ENCODE measurements at regions not wholly inside any gene's neighbourhood (a gene's known extent, or its start where the extent isn't known, plus 50 kb on each side); places are given as distances from the start of the nearest gene placed in this dataset.
"Not testable (repeated sequence)": the region's sequence is repeated elsewhere in the genome, so short reads cannot be mapped to it uniquely, and the experiment has no call there.

- TF ChIP-seq TAF1 (IDR thresholded peaks at IDR 0.05; ENCODE audit: borderline replicate concordance, low read depth, low read length) (no peak), POLR2AphosphoS5 (IDR thresholded peaks at IDR 0.05; ENCODE audit: low read depth, low read length) (no peak), POLR2A (IDR thresholded peaks at IDR 0.05; ENCODE audit: low read depth, low read length) (no peak)
- DNase-seq (ENCODE audit: insufficient read length): no peak
- no peak for FAIRE-seq
These were observed 149.8 kb upstream of the ATXN1 start for GRCh38 chr6:16911088-16911487.

DNA sequence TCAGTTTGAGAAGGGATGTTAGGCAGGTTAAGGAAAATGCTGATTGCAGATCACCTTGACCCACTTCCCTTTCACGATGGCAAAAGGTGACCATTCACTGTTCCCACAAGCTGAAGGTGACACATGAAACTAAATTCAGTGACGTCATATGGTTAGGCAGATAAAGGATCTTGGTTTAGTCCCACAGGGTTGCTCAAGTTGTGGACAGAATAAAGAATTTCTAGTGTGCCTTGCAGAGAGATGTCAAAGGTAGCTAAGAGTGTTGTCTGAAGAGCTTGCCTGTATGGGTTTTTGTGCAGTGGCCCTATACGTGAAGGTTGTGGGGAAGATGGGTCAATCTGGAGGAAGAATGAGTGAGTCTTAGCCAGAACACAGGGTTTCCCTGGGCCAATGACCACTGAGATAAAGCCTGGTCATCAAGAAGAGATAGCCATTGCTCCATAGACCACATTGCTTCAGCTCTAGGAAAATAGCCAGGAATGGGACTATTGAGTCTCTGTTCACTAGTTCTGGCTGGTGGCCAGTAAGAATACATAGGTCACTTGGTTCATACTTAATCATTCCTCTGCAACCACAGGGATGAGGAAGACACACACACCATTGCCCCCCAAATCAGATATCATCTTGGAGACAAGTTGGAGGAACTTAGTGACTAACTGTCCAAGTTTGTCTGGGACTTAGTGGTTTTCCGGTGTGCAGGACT is 148.5 kb upstream of the ATXN1 start:
- DNase-seq (ENCODE audit: insufficient read length) (no peak), FAIRE-seq (no peak)

DNA sequence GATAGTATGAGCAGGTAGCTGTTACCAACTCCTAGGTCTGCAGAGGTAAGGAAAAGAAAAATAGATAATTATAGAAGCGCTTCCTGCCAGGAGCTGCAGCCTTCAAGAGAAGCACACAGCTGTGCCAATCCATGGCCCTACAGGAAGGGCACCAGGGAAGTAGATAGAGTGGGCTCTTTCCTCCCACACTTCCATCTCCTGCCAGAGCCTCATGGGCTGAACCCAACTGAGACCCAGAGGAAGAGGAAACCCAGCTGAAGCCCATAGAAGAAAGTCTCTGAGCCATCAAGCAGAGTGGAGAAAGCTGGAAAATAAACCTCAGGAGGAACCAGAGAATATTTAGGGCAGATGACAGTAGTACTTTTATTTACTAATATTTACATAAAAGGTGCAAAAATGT is 146.7 kb upstream of the ATXN1 start:
- DNase-seq (ENCODE audit: insufficient read length) (no peak), FAIRE-seq (no peak)
- TF ChIP-seq POLR2AphosphoS5 (IDR thresholded peaks at IDR 0.05; ENCODE audit: low read depth, low read length) (no peak), TAF1 (IDR thresholded peaks at IDR 0.05; ENCODE audit: borderline replicate concordance, low read depth, low read length) (no peak), POLR2A (IDR thresholded peaks at IDR 0.05; ENCODE audit: low read depth, low read length) (no peak)

More for the DNA sequence above, 148.5 kb upstream of the ATXN1 start:
- no peak for TF ChIP-seq TAF1 (IDR thresholded peaks at IDR 0.05; ENCODE audit: borderline replicate concordance, low read depth, low read length)
- TF ChIP-seq POLR2A (IDR thresholded peaks at IDR 0.05; ENCODE audit: low read depth, low read length): no peak
- TF ChIP-seq POLR2AphosphoS5 (IDR thresholded peaks at IDR 0.05; ENCODE audit: low read depth, low read length): no peak

GRCh38 chr6:16904957-16905356 is 143.7 kb upstream of the ATXN1 start:
- no peak for TF ChIP-seq POLR2A (IDR thresholded peaks at IDR 0.05; ENCODE audit: low read depth, low read length)
- TF ChIP-seq TAF1 (IDR thresholded peaks at IDR 0.05; ENCODE audit: borderline replicate concordance, low read depth, low read length): no peak
- no peak for TF ChIP-seq POLR2AphosphoS5 (IDR thresholded peaks at IDR 0.05; ENCODE audit: low read depth, low read length)
- DNase-seq (ENCODE audit: insufficient read length): no peak
- FAIRE-seq: no peak

DNA sequence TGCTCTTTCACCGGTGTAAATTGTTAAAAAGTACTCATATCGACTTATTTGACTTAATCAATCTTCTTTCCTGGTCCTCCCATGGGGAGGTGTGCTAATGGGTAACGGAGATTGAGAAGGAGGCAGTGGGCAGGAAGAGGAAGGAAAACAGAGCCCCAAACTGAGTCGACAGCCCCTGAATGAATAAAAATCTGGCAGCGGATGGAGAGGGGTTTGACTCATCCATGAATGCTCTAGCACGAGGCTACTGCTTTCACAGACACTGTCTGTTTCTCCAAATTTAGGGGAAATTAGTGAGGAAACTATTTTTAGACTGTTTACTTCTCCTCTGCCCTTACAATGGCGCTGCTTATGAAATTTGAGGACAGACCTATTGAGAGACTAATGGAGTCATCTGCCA is 142.2 kb upstream of the ATXN1 start:
- DNase-seq (ENCODE audit: insufficient read length): no peak
- TF ChIP-seq TAF1 (IDR thresholded peaks at IDR 0.05; ENCODE audit: borderline replicate concordance, low read depth, low read length): no peak
- no peak for TF ChIP-seq POLR2AphosphoS5 (IDR thresholded peaks at IDR 0.05; ENCODE audit: low read depth, low read length)
- TF ChIP-seq POLR2A (IDR thresholded peaks at IDR 0.05; ENCODE audit: low read depth, low read length): no peak
- FAIRE-seq: no peak

GRCh38 chr6:16902502-16902901 is 141.2 kb upstream of the ATXN1 start:
- DNase-seq (ENCODE audit: insufficient read length): no peak
- no peak for TF ChIP-seq POLR2AphosphoS5 (IDR thresholded peaks at IDR 0.05; ENCODE audit: low read depth, low read length)

DNA sequence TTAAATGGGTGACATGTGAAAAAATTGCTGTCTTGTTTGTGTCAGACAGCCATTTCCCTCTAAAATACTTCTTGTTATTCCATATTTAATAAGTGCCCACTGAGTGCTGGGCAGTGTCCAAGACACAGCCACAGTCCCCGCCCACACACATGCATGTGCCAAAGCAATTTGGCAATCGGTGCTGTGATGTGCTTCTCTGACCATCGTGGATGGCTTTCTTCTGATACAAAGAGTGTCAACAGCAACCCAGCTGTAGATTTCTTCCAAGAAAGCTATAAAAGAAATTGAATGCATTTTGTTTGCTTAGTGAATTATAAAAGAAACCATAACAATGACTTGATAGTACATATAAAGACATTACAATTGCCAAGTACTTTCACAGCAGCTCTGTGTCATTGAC is 140.5 kb upstream of the ATXN1 start:
- FAIRE-seq (no peak), DNase-seq (ENCODE audit: insufficient read length) (no peak)
- TF ChIP-seq POLR2A (IDR thresholded peaks at IDR 0.05; ENCODE audit: low read depth, low read length): no peak
- no peak for TF ChIP-seq POLR2AphosphoS5 (IDR thresholded peaks at IDR 0.05; ENCODE audit: low read depth, low read length)
- no peak for TF ChIP-seq TAF1 (IDR thresholded peaks at IDR 0.05; ENCODE audit: borderline replicate concordance, low read depth, low read length)

More at GRCh38 chr6:16902502-16902901, 141.2 kb upstream of the ATXN1 start:
- no peak for FAIRE-seq

DNA sequence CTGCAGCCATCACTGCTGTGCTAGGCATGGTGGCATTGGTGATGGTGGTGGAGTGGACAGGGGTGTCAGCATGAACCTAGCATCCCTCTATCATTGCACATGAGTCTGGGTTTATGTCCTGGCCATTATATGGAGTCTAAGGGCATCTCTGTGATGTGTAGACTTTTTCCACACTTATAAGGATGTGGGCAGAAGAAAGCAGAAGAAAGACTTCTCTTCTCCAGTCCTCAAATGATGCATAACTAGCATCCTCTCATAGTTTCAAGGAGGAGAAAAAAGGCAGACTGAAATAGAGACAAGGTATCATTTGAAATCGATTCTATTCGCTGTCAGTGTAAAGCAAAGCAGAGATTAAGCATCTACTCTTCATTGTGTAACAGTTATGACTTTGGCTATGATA is 140.0 kb upstream of the ATXN1 start:
- DNase-seq (ENCODE audit: insufficient read length): no peak
- FAIRE-seq: no peak
- TF ChIP-seq POLR2AphosphoS5 (IDR thresholded peaks at IDR 0.05; ENCODE audit: low read depth, low read length): no peak
- TF ChIP-seq POLR2A (IDR thresholded peaks at IDR 0.05; ENCODE audit: low read depth, low read length): no peak
- TF ChIP-seq TAF1 (IDR thresholded peaks at IDR 0.05; ENCODE audit: borderline replicate concordance, low read depth, low read length): no peak

DNA sequence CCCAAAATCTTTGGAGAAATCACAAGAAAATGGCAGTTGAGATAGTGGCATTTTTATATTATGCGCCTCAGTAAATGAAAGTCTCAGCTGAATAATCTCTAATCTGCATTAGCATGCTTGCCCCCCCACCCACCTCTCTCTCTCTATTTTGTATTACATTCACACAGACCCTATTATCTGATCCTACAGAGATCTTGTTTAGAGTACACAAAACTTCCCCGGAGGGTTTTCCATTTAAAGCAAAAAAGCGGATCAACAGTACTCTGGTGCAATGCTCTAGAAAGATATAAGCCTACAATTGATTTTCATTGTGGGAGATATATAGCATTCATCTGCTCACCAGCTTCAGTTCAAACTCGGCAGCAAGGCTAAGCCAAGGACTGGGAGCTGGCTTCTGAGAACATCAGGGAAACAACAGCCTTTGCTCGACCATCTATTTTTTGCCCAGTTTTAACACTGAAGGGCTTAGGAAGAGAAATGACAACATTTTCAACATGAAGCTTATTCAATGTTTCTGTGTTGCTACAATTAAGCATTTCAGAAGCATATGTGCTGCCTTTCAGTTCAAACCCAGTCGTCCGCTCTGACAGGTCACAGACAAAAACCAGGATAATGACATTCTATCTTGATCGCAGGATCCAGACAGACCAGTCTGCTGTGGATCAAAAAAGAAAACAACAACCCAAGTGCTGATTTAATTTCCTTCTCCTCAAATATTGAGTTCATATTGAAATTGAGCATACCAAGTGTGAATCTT is 137.6 kb upstream of the ATXN1 start:
- TF ChIP-seq POLR2AphosphoS5 (IDR thresholded peaks at IDR 0.05; ENCODE audit: low read depth, low read length) (no peak), POLR2A (IDR thresholded peaks at IDR 0.05; ENCODE audit: low read depth, low read length) (no peak), TAF1 (IDR thresholded peaks at IDR 0.05; ENCODE audit: borderline replicate concordance, low read depth, low read length) (no peak)
- FAIRE-seq (no peak), DNase-seq (ENCODE audit: insufficient read length) (no peak)

GRCh38 chr6:16897669-16898068 is 136.4 kb upstream of the ATXN1 start:
- no peak for FAIRE-seq
- TF ChIP-seq POLR2AphosphoS5 (IDR thresholded peaks at IDR 0.05; ENCODE audit: low read depth, low read length) (no peak), TAF1 (IDR thresholded peaks at IDR 0.05; ENCODE audit: borderline replicate concordance, low read depth, low read length) (no peak), POLR2A (IDR thresholded peaks at IDR 0.05; ENCODE audit: low read depth, low read length) (no peak)
- no peak for DNase-seq (ENCODE audit: insufficient read length)

DNA sequence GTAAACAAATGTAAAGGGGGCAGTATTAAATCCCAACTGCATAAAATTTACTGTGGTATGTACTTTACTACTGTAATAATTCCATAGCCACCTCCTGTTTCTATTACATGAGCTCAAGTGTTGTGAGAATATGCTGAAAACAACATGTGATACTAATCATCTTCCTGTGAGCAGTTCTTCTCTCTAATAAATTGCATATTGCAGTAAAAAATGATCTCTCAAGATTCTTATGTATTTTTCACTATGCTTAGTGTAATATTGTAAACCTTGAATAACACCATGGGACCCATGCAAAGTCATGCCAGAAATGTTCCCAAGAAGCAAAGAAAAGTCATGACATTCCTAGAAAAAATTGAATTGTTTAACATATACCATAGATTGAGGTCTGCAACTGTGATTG is 133.0 kb upstream of the ATXN1 start:
- DNase-seq (ENCODE audit: insufficient read length): no peak

DNA sequence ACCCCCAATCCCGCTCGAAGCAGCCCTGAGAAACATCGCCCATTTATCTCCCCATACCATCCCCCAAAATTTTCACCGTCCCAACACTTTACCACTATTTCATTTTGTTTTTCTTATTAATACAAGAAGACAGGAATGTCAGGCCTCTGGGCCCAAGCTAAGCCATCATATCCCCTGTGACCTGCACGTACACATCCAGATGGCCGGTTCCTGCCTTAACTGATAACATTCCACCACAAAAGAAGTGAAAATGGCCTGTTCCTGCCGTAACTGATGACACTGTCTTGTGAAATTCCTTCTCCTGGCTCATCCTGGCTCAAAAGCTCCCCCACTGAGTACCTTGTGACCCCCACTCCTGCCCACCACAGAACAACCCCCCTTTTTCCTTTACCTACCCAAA is 129.8 kb upstream of the ATXN1 start:
- FAIRE-seq; DNase-seq (ENCODE audit: insufficient read length): not testable (repeated sequence)

More for the DNA sequence above, 133.0 kb upstream of the ATXN1 start:
- TF ChIP-seq POLR2A (IDR thresholded peaks at IDR 0.05; ENCODE audit: low read depth, low read length) (no peak), POLR2AphosphoS5 (IDR thresholded peaks at IDR 0.05; ENCODE audit: low read depth, low read length) (no peak), TAF1 (IDR thresholded peaks at IDR 0.05; ENCODE audit: borderline replicate concordance, low read depth, low read length) (no peak)
- FAIRE-seq: no peak
